GM18517 (cell line): ENCODE measurements at regions not wholly inside any gene's neighbourhood (a gene's known extent, or its start where the extent isn't known, plus 50 kb on each side); places are given as distances from the start of the nearest gene placed in this dataset.
"Not testable (repeated sequence)": the region's sequence is repeated elsewhere in the genome, so short reads cannot be mapped to it uniquely, and the experiment has no call there.

Experiments used
- ATAC-seq: cut with Tn5 transposase; IDR thresholded peaks from one replicate; pipeline ENCODE4 v1.9.1; 2021; ENCODE audit warnings: mild to moderate bottlenecking, moderate library complexity; ENCODE audit not compliant: unreplicated experiment

DNA sequence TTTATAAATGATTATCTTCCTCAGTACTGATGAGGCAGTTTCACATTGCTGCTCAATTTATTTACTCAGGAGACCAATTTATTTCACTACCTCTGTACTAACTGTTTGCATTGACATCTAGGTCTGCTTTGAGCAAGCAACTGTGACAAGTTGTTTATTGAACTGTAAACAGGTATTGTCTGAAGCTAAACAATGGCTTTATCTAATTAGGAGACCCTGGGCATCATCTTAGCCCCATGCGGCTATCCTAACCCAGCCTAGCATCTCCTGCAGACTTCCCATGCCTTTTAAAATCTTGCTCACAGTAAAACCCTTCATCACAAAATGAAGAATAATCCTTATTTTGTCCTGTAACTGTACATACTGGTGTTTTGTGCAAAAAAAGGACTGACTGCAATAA lies 348.2 kb downstream of the RWDD3 start:
- ATAC-seq = no peak

DNA sequence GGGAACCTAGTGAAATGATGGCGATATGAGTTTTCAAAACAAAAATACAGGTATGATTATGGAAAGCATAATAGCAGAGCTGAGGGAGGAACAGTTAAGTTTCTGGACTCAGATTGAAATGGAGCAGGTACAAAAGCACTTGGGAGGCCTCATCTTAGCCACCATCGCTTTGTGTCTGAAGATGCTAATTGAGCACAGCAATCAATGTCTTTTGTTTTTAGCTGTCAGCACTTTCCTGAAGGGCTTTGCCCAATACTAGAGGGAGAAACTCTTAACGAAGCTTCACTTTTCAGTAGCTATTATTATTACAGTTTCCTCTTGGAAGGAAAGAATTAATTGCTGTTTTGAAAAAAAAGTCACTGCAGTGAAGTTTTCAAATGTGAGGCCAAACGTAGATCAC lies 348.7 kb downstream of the RWDD3 start:
- ATAC-seq = no peak

DNA sequence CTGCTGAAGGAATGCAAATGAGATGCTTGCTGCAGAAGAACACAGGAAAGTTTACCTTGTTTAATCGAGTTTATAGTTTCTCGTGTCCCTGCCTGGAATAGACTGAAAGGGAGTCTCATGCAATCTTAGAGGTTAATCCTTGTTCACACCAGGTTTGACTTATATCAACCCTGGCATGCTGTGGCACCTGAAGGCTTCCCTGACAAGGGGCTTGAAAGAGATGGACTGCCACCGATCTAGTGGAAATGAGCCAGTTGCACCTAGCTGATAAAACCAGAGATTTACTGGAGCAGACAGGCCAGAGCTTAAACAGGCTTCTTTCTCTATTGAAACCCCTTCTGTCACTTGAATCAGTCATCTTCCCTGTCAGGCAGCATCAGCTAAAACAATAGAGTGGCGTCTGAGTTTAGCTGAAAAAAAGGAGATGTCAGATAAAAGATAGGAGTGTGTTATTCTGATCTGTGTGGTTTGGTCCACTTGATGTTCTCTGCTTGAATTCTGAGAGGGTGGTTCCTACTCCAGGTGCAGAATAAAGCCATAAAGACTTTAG lies 349.7 kb downstream of the RWDD3 start:
- ATAC-seq = no peak

DNA sequence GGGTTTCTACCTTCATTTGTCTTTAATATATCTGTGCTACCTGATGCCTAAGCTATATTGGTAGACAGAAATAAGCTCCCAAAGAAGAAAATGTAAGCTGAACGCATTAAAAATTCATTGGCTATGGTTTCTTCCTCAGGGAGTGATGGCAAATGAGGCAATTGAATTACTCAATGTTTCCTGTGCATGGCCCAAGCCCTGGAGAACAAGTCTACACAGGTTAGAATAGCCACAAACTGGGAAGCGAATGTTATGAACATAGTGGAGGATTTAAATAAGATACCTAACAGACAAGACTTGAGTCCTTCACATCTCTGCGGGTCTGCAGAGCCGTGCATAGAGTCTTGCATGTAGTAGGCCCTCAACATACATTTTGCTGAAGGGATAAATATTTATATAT lies 350.3 kb downstream of the RWDD3 start:
- ATAC-seq = no peak

GRCh38 chr1:95604771-95605170 lies 370.8 kb downstream of the RWDD3 start:
- no peak for ATAC-seq

DNA sequence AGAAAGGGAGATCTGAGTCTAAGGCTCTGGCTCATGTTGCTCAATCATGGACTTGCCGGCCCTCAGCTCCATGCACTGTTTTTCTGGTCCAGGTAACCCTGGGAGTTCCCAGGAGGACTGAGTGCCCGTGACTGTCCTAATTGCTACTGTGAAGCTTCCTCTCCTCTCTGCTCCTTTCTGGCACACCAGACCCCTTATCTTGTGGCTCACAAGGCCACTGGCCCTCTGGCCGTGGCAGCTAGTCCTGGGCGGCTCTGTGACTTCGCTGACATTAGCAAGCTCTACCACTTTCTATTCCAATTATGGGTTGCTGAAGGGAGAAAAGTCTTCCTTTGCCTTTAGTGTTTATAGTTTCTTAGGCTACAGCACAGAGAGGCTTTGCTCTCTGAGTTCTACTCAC lies 380.2 kb downstream of the RWDD3 start:
- no peak for ATAC-seq

GRCh38 chr1:95615421-95615820 lies 381.4 kb downstream of the RWDD3 start:
- ATAC-seq = no peak

DNA sequence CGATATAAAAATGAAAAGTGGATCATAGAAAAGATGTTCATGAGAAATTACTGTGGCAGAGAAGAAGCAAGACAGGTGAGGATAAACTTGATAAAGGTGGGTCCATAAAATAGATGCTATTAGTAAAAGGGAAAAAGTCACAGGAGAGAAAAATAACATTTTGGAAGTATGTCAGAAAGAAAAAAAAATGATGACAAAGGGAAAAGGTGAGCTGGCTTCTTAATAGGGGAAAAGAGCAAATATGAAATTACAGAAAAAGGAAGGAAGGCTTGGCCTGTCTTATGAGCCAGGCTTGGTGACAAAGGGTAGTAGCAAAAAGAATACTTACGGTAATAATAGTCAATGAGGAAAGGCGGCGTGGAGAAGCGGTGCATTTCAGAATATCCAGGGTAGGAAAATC lies 386.1 kb downstream of the RWDD3 start:
- no peak for ATAC-seq

DNA sequence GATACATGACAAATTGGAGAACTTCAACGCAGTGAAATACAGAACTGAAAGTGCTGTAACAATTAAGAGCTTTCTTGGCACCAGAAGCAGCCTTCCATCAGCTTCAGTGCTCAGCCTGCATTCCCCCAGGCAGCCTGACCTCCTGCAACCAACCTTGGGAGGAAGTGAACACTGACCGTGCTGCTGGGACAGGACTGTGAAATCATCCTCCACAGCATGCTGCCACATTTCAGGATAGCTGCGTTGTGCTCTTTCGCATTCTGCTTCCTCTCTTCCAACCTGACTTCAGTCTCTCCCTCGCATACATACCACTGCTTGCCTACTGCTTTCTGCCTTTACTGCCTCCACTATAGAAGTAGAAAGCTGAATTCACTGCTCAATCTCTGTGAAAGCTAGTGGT lies 388.6 kb downstream of the RWDD3 start:
- ATAC-seq = no peak

- no peak for ATAC-seq
These were observed 391.2 kb downstream of the RWDD3 start for GRCh38 chr1:95625224-95625623.

DNA sequence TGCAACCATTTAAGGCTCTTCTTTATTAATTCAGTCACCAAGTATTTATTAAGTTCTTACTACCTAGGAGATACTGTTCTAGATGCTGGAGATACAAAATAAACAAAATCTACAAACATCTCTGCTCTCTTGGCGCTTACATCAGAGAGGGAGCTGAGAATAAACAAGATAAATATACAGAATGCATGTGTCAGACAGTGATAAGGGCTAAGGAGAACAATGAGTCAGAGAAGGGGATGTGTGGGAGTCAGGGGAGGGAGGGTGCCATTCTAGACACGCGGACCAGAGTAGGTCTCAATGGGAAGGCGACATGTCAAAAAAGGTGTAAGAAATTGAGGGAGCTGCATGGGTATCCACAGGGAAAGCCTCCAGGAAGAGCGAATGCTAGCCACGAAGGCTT lies 393.2 kb downstream of the RWDD3 start:
- no peak for ATAC-seq

DNA sequence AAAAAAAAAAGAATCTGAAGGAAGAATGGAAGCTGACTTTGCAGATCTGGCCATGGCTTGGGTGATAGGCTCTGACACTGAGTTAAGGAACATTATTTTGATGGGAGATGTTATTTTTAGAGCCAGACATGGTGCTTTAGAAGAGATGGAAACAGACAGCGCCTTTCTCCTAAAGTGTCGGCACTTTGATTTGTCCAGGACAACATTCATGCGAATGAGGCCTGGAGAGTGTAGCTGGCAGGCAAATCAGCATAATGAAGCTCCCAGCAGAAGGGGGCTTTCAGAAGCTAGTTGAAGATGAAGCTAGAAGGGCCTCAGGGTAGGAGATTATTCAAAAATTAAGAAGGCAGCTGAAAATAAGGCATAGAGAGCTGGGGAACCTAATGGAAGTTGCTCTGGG lies 397.7 kb downstream of the RWDD3 start:
- no peak for ATAC-seq

DNA sequence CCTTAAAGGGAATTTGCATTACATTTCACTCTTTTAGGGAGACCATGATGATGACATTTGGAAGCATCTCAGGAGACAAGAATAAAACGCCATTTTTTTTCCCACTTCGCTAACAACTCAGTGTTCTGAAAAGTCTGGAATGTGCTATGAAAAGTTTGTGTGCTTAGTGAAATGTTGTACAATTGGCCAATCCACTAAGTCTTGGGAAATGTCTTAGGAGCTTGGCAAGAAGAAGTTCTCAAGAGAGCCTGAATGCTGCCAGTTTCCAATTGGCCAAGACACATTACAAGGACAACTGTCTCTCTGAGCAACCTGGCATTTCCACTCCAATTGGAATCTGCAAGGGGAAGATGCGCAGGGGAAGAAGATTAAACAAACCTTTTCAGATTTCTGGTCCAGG lies 401.8 kb downstream of the RWDD3 start:
- ATAC-seq = no peak

- no peak for ATAC-seq
These were observed 402.9 kb downstream of the RWDD3 start for GRCh38 chr1:95636897-95637296.

- no peak for ATAC-seq
These were observed 406.7 kb downstream of the RWDD3 start for GRCh38 chr1:95640746-95641145.

GRCh38 chr1:95641386-95641785 lies 407.4 kb downstream of the RWDD3 start:
- ATAC-seq = no peak

DNA sequence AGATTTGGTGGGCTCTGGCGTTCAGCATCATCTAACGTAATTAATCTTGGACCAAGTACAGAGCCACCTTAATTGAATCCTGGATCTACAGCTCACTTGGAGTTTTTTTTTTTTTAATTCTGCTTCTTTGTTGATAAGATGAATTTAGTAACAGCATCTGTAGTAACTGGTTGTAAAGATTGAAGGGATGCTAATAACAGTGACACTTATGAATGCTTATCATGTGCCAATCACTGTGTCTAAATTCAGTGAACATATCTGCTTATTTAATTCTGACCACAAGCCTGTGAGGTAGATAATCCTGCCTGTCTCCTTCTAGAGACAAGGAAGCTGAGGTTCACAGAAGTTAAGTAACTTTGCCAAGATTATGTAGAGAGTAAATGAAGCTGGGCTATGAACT lies 408.0 kb downstream of the RWDD3 start:
- ATAC-seq = no peak

DNA sequence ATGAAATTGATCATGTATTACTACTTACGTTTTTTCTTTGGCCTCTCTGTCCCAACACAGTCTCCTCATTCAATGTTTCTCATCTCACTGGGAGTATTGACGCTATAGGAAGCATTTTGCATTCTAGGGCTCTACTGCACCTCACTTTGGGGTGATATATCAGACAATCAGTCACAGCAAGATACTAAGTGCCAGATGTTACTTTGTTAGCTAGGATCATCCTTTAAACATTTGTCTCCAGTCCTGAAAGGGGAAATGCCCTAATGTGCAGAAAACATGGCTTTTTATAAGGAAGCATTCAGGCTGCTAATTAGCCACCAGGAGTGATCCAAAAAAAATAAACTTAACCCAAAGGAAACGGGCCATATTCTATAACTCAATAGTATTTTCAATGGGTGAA lies 409.1 kb downstream of the RWDD3 start:
- no peak for ATAC-seq

GRCh38 chr1:95645126-95645525 lies 411.1 kb downstream of the RWDD3 start:
- not testable (repeated sequence) for ATAC-seq

DNA sequence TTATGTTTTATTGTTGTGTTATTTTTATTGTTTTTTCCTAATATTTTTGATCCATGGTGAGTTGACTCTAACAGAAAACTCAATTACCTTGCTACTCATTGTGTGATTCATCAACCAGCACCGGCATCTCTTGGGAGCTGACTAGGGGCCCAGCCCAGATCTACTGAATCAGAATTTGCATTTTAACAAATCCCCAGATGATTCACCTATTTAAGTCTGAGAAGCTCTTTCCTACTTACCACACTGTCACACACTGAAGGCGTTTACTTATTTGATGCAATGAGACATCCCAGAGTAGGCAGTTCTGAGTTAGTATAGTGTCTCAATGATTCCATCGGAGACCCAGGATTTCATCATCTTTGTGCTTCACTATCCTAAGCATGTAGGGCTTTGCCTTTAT lies 416.6 kb downstream of the RWDD3 start:
- no peak for ATAC-seq

DNA sequence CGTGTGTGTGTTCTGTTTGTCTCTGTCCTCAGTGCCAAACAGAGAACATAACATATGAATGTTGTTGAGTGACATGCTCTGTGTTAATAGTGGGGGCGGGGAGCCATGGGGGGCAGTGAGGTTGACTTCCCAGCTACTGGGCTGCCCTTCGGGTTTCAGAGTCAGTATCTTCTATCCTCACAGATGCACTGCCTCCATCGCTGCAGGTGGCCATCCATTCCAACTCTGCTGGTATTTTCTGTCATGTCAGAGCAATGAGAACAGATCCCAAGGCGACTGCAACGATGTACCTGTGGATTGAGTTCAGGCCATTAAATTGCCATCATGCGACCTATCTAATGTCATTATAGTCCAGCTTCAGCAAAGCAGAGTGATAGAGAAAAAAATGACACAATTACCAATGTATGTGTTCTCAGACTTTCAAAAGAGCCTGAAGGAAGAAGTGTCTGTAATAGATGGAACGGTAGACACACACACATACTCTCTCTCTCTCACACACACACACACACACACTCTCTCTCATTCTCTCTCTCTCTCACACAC lies 418.5 kb downstream of the RWDD3 start:
- no peak for ATAC-seq

GRCh38 chr1:95653618-95654017 lies 419.6 kb downstream of the RWDD3 start:
- ATAC-seq = no peak

DNA sequence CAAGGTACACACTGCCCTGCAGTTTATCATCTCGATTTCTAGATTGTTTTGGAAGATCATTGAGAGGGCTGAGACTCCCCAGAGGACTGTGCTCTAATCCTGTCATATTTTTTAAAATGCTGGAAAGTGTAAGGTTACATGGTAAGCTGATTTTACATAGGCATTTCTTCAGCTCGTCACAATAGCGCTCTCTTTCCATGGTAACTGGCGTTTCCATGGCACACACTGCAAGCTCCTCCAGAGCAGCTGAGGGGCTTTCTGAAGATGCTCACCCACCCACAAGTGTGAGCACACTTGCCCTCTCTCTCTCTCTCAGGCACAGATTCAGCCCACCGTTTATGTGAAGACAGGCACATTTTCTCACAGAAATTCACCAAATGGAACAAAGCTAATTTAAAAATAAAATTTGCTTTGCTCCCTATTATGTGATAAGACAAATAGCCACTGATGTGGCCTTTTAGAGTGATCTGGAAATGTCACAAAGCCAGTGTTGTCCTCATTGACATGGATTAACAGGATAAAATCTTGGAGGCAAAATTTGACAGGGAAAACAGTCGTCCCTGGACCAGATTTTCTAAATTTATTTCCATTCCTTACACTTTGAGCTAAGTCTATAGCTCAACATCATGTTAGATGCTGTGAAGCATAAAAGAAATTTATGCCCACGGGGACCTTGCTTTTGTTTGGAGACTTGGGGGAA lies 421.5 kb downstream of the RWDD3 start:
- ATAC-seq = no peak
